ENCODE measurements at regions not wholly inside any gene's neighbourhood (a gene's known extent, or its start where the extent isn't known, plus 50 kb on each side); places are given as distances from the start of the nearest gene placed in this dataset.

DNA sequence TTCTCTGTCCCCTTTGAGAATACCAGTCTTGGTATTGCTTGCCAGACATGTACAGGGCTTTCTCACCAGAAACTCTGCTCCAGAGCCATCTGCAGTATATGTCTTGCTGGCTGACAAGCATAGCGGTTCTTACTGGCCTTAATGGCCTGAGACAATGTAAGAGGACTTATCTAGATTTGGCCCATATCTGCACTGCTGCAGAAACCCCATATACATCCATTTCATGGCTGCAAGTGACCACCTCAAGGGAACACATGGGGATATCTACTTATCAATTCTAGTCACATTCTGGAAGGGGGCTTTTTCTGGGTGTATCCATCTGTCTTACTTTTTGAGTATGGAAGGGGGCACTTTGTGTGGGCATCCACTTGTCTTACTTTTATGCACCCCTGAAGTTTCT, 375.5 kb upstream of the RBMY1B start:
- intact Hi-C loops (cut with DNase I), result no loop called here

DNA sequence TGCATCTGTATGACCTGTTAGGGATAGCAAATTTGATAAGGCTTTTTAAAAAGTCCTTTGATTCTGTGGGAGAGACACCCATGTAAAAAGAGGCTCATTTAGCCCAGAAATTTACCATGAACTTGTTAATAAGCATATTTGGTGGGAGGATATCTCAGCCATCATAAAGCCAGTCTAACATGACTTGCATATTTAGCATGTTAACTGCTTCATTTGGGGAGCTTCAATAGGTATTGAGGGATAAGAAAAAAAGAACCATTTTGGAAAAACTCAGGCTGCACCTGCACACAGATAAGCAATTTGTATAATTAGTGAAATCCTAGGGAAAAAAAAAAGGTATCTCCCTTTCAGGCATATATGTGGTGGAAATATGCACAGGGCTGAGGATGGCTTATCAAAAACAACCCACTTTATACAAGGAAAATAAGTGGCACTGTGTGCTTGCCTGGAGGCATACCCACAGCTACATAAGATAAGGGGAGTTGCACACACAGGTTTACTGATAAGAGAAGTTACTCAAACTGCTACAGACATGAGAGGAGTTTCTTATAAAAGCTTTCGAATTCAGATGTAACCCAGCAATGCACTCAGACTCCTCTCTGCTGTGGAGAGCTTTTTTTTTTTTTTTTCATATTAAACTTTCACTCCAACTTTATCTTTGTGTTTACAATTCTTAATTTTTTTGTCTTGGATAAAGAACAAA, 372.9 kb upstream of the RBMY1B start:
- no peak for ATAC-seq (ENCODE audit: poor library complexity)
- intact Hi-C loops (cut with DNase I), result no loop called here
- no peak for DNase-seq

More for the DNA sequence above, 375.5 kb upstream of the RBMY1B start:
- ATAC-seq (ENCODE audit: poor library complexity) (no peak), DNase-seq (no peak)

DNA sequence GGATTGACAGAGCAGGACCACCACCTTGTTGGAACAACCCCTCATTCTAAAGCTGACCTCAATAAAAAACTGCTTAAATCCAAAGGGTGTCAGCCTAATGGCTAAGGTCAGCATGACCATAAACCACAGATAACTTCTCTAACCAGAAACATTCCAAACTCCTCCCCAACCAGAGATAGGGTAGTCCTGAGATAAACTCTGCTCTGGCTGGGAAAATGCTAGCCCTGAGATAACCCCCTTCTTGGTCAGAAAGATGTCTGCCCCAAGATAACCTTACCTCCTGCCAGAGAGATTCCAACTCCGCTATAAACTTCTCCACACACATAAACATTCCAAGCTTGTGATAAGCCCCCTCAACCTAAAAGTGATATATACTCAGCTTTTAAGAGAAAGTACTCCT, 364.8 kb upstream of the RBMY1B start:
- intact Hi-C loops (cut with DNase I), result no loop called here
- ATAC-seq (ENCODE audit: poor library complexity) (no peak), DNase-seq (no peak)

DNA sequence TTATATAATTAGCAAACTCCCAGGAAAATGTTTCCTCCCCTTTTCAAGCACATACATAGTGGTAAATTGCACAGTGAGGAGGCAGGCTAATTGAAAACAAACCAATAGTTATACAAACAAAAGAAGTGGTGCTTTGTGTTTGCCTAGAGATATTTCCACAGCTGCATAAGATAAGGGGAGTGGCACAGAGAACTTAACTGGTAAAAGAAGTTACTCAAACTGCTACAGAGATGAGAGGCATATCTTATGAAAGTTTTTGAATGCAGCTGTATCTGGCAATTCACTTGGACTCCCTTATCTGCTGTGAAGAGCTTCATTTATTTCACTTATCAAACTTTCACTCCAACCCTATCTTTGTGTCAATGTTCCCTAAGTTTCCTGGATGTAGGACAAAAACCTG, 361.2 kb upstream of the RBMY1B start:
- DNase-seq, result no peak
- intact Hi-C loops (cut with DNase I), result no loop called here
- ATAC-seq (ENCODE audit: poor library complexity), result no peak

DNA sequence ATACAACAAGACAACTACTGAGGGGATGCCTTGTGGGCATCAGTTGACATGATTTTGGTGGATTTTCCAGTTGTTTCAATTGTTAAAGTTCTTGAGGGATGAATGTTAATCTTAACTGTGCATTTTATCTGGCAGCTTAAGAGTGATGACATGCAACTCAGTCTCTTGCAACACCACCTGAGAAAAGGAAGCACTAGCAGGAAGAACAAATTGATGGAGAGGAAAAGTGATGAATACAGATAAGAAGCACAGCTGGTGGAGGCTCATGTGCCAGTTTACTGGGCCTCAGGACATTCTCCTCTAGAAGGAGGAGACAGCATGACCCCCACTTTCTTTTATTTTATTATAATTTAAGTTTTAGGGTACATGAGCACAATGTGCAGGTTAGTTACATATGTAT, 341.3 kb upstream of the RBMY1B start:
- intact Hi-C loops (cut with DNase I), result no loop called here
- ATAC-seq (ENCODE audit: poor library complexity), result no peak

DNA sequence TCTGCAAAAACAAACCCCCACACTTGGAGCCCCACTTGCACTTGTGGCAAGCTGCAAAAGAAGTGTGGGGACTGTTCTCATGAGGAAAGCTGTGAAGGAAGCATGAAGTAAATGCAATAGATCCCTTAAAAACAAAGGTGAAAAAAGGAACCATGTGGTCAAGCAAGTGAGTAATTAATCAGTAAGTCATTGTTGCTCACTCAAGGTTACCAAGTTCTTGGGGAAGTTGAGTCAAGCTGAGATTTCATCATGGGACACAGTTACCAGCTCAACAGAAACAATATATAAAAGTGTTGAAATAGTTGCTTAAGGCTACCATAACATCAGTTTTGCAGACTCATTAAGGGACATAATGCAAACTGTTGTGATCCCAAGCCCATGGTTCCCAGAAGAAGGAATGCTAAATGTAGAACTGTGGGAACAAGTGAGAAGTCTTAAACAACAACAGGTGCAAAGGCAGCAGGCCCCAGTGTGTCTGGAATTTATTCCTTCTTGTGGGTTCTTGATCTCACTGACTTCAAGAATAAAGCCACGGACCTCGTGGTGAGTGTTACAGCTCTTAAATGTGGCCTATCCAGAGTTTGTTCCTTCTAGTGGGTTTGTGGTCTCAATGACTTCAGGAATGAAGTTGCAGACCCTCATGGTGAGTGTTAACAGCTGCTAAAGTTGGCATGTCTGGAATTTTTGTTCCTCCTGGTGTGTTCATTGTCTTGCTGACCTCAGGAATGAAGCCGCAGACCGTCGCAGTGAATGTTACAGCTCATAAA, 336.3 kb upstream of the RBMY1B start:
- ATAC-seq (ENCODE audit: poor library complexity) (no peak), DNase-seq (no peak)
- intact Hi-C loops (cut with DNase I), result no loop called here

More for the DNA sequence above, 341.3 kb upstream of the RBMY1B start:
- DNase-seq, result no peak

DNA sequence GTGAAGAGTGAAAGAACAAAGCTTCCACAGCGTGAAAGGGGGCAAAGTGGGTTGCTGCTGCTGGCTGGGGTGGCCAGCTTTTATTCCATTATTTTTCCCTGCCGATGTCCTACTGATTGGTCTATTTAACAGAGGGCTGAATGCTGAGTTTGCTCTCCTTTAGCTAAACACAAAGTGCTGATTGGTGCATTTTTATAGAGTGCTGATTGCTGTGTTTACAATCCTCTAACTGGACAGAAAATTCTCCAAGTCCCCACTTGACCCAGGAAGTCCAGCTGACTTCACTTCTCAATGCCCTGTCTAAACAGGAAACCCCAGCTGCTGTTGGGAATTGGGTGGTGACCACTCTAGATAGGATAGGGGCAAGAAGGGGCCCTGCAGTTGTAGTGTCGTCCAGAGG, 335.6 kb upstream of the RBMY1B start:
- DNase-seq (no peak), ATAC-seq (ENCODE audit: poor library complexity) (no peak)
- intact Hi-C loops (cut with DNase I), result no loop called here

DNA sequence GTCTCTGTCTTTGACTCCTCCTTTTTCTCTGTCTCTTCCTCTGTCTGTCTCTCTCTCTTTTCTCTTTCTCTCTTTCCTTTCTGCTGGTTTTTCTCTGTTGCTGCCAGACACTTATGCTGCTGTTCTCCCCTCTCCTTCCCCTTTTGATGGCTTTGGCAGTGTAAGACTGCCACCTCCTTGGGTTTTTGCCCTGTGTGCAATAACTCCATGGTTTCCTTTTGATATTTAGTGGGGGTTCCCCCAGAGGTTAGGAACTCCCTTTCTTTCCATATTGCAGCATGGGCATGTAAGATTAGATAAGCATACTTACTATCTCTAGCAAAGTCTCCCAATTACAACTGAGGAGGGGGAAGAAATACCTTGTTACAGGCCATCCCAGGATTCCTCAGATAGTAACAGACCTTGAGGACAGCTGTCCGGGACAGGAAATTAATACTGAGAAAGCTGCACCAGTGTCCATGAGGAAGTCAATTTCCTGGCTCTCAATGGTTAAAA, 333.8 kb upstream of the RBMY1B start:
- DNase-seq (no peak), ATAC-seq (ENCODE audit: poor library complexity) (no peak)
- intact Hi-C loops (cut with DNase I), result no loop called here

DNA sequence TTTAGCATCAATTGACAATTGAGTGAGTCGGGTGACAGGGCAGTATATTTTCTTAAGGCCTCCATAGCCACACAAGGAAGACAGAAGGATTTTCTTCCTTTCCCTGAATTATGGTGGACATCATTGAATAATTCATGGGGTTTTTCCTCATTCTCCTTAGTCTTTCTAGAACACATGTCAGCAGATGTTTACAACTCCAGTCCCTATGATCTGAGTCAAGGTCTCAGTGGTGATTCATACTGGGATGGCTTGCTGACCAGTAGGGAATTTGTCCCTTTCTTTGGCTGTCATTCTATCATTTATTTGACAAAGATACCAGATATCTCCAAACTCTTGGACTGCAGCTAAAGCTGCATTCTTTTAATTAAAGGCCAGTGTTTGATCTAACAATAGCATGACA, 332.9 kb upstream of the RBMY1B start:
- intact Hi-C loops (cut with DNase I), result no loop called here
- DNase-seq (no peak), ATAC-seq (ENCODE audit: poor library complexity) (no peak)

DNA sequence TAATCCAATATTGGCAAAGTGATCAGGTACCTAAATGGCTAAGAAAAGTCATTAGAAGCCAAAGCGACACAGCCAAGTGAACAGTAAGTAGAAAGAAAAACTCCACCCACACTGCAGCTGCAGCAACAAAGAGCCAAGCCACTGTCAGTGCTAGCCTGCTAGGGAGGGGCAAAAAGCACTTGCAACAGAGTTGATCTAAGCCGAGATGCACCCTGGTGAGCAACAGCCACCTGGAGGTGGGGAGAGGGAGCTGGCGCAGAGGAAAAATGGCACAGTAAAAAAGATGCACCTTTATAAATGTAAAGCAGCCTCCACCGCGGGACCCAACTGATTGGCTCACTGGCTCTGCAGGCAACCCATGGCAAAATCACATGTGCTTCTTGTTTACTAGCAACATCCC, 330.2 kb upstream of the RBMY1B start:
- no peak for ATAC-seq (ENCODE audit: poor library complexity)
- intact Hi-C loops (cut with DNase I), result no loop called here

DNA sequence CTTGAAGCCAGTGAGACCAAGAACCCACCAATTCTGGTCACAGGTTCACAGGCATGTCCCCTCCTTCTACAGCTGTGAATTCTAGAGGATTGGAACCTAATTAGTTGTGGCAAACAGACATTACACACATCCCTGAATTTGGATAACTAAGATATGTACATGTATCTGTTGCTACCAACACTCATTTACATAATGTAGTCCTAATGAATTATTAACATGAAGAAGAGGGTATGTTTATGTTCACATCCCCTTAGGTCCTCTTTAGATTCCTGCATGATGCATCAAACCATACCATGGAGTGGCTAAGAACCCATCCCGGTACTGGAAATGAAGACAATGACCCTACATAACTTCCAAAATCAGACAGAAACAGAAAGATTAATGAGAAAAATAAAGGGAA, 326.9 kb upstream of the RBMY1B start:
- intact Hi-C loops (cut with DNase I), result no loop called here
- no peak for ATAC-seq (ENCODE audit: poor library complexity)
- no peak for DNase-seq

More for the DNA sequence above, 330.2 kb upstream of the RBMY1B start:
- no peak for DNase-seq

DNA sequence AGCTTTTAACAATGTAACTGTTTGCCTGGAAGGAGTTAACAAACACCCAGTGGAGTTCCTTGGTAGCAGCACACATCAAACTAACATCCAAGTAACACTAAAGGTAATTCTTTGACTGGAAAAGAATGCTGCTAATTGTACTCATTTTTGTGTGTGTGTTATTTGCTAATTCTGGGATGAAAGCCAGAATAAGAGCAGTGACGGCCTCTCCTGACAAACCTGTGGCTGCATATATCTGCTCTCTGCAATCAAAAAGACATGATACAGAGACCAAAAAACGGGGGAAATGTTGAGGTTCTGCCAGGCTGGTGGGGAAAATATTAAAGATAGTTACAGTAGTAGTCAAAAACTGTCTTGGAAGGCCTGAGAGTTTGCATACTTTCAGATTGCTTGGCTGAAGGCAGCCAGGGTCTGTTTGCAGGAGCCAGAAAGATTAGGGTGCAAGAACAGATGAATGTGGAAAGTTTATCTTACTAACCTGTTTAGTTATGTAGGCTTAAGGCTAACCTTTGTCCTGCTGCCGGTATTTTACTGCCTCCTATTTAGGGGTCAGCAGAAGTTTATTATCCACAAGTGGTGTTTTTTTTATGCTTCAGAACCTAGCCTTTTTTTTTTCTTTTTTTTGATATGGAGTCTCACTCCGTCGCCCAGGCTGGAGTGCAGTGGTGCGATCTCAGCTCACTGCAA, 325.6 kb upstream of the RBMY1B start:
- DNase-seq (no peak), ATAC-seq (ENCODE audit: poor library complexity) (no peak)
- intact Hi-C loops (cut with DNase I), result no loop called here

DNA sequence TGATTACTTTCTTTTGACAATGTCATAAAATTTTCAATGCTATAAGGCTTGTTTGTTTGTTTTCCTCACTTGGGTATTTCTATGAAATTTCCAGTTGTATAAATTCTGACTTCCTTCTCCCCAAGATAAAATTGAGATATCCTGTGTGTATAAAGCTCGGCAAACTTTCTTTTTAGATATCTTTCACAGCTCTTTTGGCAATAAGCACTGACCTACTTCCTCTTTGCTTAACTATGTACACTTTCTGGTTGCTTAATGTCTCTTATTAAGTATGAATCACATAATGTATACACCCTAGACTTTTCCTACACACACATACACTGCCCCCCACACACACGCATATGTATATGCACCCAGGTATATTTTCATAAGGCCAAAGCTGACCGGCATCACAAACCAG, 318.4 kb upstream of the RBMY1B start:
- intact Hi-C loops (cut with DNase I), result no loop called here
- DNase-seq (no peak), ATAC-seq (ENCODE audit: poor library complexity) (no peak)

DNA sequence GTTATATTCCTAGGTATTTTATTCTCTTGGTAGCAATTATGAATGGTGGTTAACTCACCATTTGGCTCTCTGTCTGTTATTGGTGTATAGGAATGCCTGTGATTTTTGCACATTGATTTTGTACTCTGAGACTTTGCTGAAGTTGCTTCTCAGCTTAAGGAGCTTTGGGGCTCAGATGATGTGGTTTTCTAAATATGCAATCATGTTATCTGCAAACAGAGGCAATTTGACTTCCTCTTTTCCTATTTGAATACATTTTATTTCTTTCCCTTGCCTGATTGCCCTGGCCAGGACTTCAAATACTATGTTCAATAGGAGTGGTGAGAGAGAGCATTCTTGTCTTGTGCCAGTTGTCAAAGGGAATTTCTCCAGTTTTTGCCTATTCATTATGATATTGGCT, 310.9 kb upstream of the RBMY1B start:
- DNase-seq (no peak), ATAC-seq (ENCODE audit: poor library complexity) (no peak)
- intact Hi-C loops (cut with DNase I), result no loop called here

DNA sequence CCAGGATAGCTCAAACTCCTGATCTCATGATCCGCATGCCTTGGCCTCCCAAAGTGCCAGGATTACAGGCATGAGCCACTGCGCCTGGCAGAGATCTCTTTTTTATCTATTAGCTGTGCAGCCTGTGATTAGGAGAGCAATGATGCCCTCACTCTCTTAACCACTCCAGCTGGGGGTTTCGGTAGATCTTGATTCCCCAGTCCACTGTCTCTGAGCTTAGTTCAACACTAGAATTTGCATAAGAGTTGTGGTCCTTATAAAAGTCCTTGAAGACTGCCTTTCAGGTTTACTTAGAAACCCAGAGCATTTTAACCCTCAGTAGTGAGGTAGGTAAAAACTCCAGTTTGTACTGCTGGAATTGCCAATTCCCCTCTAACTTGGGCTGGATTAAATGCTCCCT, 283.3 kb upstream of the RBMY1B start:
- DNase-seq (no peak), ATAC-seq (ENCODE audit: poor library complexity) (no peak)
- intact Hi-C loops (cut with DNase I), result no loop called here

DNA sequence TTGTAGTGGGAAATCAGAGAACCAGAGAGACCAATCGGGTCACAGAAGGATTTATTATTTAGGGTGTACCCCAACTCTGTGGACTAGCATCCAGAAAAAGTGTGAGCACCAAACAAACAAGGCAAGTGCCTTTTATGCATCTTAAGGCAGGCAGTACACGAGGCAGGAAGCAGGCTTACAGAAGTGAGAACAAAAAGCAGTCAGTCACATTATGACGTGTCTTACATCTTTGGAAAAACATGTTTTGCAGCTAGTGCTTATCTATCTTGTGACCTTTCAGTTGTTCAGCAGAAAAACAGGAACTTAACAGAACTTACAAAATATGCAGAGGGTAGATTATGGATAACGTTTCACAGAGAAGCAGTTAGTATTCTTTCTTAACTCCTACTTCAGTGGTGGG, 270.9 kb upstream of the RBMY1B start:
- ATAC-seq (ENCODE audit: poor library complexity) (no peak), DNase-seq (no peak)
- intact Hi-C loops (cut with DNase I), result no loop called here

DNA sequence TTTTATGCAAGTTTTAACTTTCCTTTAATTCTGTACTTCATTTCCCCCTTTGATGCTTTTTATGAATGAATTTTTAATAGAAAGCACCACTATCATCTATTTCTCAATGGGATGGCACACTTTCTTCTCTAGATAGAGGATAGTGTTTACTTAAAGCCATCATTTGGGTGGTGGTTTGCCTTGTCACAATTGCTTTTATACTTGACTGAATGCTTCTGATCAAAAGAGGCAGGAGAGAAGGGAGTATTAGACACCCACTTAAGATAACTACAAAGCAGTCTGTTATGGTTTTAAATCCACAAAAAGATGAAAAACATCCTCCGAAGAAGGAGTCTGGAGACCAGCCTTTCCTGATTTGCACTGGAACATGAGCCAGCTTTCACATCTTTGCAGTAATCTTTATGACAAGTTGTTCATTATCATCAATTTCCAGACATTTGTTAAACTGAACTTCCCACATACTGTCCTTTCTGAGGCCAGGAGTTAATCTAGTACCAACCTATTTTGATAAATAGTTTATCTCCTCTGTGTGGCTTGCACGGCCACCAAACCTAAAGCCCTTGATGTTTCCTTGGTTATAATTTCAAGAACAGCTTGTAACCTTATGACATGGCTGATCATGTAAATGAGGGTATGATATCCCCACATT, 270.4 kb upstream of the RBMY1B start:
- intact Hi-C loops (cut with DNase I), result no loop called here
- no peak for DNase-seq
- no peak for ATAC-seq (ENCODE audit: poor library complexity)

DNA sequence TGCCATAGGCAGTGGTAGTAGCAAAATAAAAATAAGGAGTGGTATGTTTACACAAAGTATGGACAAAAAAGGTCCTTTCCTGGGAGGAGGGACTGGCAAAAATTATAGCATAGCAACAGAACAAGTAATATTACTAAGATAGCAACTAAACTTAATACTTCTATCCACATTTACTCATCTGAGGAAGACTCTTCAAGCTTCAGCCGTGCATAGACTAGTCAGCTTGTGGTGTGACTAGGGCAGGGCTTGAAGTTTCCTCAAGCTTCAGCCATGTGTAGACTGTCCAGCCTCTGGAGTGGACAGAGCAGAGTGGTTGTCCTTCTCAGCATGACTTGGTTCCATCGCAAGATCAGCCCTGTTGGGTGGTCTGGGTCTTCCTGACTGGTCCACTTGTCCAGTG, 268.3 kb upstream of the RBMY1B start:
- DNase-seq (no peak), ATAC-seq (ENCODE audit: poor library complexity) (no peak)
- intact Hi-C loops (cut with DNase I), result no loop called here

DNA sequence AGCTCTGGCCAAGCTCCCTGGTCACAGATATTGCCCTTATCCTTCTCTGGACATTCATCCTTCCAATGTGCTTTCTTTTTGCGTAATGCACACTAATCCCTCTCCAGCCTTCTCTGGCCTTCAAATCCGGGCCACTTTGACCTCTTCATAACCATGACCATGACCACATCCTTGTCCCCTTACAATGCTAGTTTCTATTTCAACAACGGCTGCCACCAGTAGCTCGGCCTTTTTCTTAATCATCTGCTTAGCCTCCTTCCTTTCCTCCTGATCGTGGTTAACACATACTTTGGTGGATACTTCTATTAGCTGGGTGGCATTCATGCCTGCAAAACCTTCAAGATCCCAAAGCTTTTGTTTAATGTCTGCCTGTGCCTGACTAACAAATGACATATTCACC, 264.4 kb upstream of the RBMY1B start:
- no peak for DNase-seq
- ATAC-seq (ENCODE audit: poor library complexity), result no peak
- intact Hi-C loops (cut with DNase I), result no loop called here

All from Right ventricle myocardium superior (tissue), 1 donor.